Breast epithelium (tissue), 3 donors: ENCODE measurements at regions not wholly inside any gene's neighbourhood (a gene's known extent, or its start where the extent isn't known, plus 50 kb on each side); places are given as distances from the start of the nearest gene placed in this dataset.

ENCODE experiments used
- POLR2A ChIP-seq: fragments of 450-650 bp; IDR thresholded peaks from one replicate; pipeline ENCODE4 v1.6.1; 2016; ENCODE audit warnings: antibody characterized with exemption, mild to moderate bottlenecking, moderate library complexity
- TF ChIP-seq, protein P1 (sequence below), 3 donors: fragments of 450-650 bp; IDR thresholded peaks; one replicate each; pipeline ENCODE4 v1.5.1; 2016 to 2017; ENCODE audit warnings: antibody characterized with exemption in 3 of 3, mild to moderate bottlenecking in 3 of 3, moderate library complexity in 3 of 3

DNA sequence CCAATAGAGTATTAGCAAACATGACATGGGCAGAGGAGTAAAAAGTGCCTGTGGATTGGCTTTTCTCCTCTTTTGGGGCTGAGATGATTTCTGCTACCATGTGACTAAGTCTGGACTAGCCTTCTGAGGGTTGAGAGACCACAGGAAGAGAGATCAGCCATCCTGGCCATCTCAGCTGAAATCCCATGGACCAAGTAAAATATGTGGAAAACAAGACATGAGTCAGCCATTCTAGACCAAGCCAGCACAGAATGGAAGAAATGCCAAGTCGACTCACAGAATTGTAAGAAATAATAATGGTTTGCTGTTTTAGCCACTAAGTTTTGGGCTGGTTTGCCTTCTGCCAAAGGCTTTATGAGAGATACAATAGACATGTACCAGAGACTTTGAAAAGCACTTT is 377.8 kb downstream of the CHSY3 start:
- TF ChIP-seq POLR2A: no peak
- TF ChIP-seq, protein P1, sequence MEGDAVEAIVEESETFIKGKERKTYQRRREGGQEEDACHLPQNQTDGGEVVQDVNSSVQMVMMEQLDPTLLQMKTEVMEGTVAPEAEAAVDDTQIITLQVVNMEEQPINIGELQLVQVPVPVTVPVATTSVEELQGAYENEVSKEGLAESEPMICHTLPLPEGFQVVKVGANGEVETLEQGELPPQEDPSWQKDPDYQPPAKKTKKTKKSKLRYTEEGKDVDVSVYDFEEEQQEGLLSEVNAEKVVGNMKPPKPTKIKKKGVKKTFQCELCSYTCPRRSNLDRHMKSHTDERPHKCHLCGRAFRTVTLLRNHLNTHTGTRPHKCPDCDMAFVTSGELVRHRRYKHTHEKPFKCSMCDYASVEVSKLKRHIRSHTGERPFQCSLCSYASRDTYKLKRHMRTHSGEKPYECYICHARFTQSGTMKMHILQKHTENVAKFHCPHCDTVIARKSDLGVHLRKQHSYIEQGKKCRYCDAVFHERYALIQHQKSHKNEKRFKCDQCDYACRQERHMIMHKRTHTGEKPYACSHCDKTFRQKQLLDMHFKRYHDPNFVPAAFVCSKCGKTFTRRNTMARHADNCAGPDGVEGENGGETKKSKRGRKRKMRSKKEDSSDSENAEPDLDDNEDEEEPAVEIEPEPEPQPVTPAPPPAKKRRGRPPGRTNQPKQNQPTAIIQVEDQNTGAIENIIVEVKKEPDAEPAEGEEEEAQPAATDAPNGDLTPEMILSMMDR (IDR thresholded peaks at IDR 0.05): no peak
